Smooth muscle cell (in vitro differentiated cells): ENCODE measurements at regions not wholly inside any gene's neighbourhood (a gene's known extent, or its start where the extent isn't known, plus 50 kb on each side); places are given as distances from the start of the nearest gene placed in this dataset.
"Not testable (repeated sequence)": the region's sequence is repeated elsewhere in the genome, so short reads cannot be mapped to it uniquely, and the experiment has no call there.

Experiments used
- DNase-seq: peaks from one replicate; lab custom pipeline; 2025; ENCODE audit not compliant: unreplicated experiment; lab: John Stamatoyannopoulos, UW
- H2AFZ ChIP-seq: fragments of 200-600 bp; sonication (generic); 2 replicates; pipeline ENCODE4 v1.6.0; 2016; ENCODE audit warnings: antibody characterized with exemption, low read depth, mild to moderate bottlenecking
- H3F3A ChIP-seq: fragments of 200-600 bp; sonication (generic); 2 replicates; pipeline ENCODE4 v1.6.0; 2017; ENCODE audit warnings: antibody characterized with exemption, low read depth
- H3K27ac ChIP-seq: fragments of 200-600 bp; sonication (generic); 2 replicates; pipeline ENCODE4 v1.5.1; 2016; ENCODE audit warnings: low read depth, mild to moderate bottlenecking
- H3K27me3 ChIP-seq: fragments of 200-600 bp; sonication (generic); 2 replicates; pipeline ENCODE4 v1.6.1; 2016; ENCODE audit warnings: low read depth, mild to moderate bottlenecking
- H3K36me3 ChIP-seq: fragments of 200-600 bp; sonication (generic); 2 replicates; pipeline ENCODE4 v1.5.1; 2016; ENCODE audit warnings: low read depth
- H3K4me1 ChIP-seq: fragments of 200-600 bp; sonication (generic); 2 replicates; pipeline ENCODE4 v1.5.1; 2016; ENCODE audit warnings: low read depth
- H3K4me2 ChIP-seq: fragments of 200-600 bp; sonication (generic); 2 replicates; pipeline ENCODE4 v1.6.0; 2016; ENCODE audit warnings: mild to moderate bottlenecking
- H3K4me3 ChIP-seq: fragments of 200-600 bp; sonication (generic); 2 replicates; pipeline ENCODE4 v1.5.1; 2016; ENCODE audit warnings: mild to moderate bottlenecking
- H3K79me2 ChIP-seq: fragments of 200-600 bp; sonication (generic); 2 replicates; pipeline ENCODE4 v1.6.0; 2016; ENCODE audit warnings: low read depth, mild to moderate bottlenecking
- H3K9ac ChIP-seq: fragments of 200-600 bp; sonication (generic); 2 replicates; pipeline ENCODE4 v1.6.0; 2016; ENCODE audit warnings: low read depth
- H3K9me3 ChIP-seq: fragments of 200-600 bp; sonication (generic); replicated peaks from 2 replicates; pipeline ENCODE4 v1.5.1; 2016; ENCODE audit warnings: low read depth
- H4K20me1 ChIP-seq: fragments of 200-600 bp; sonication (generic); 2 replicates; pipeline ENCODE4 v1.6.0; 2016; ENCODE audit warnings: low read depth
- CTCF ChIP-seq: fragments of 200-600 bp; sonication (generic); IDR thresholded peaks from 2 replicates; pipeline ENCODE4 v1.5.1; 2017; ENCODE audit warnings: borderline replicate concordance, mild to moderate bottlenecking, antibody characterized with exemption; ENCODE audit not compliant: insufficient read depth, poor library complexity, severe bottlenecking
- WGBS: methylation state at CpG from one replicate; pipeline ENCODE4 v1.1.7; 2016; ENCODE audit warnings: low lambda C conversion rate; 5-methylcytosine and 5-hydroxymethylcytosine counted together

GRCh38 chr12:11497438-11497837, 102.1 kb upstream of the PRB2 start:
- Histone ChIP-seq H3K79me2 (no peaks in the 10 kb centered on the region), H3K9me3 (no peaks in the 10 kb centered on the region), H3K36me3 (no peaks in the 10 kb centered on the region), H3K4me3 (no peak overlapping the region), H3F3A (no peaks in the 10 kb centered on the region), H3K27me3 (peaks cover 13% of the 10 kb centered on the region), H3K4me2 (no peak overlapping the region), H2AFZ (no peak overlapping the region), H4K20me1 (peaks cover 8% of the 10 kb centered on the region), H3K27ac (no peak overlapping the region), H3K4me1 (peaks cover 3% of the 10 kb centered on the region), H3K9ac (no peak overlapping the region)
- no peak for DNase-seq
- no peak for TF ChIP-seq CTCF
- WGBS, result 91% methylated on average over 7 of the region's 7 CpGs

GRCh38 chr12:11497995-11498394, 102.6 kb upstream of the PRB2 start:
- WGBS, result 82% methylated on average over 4 of the region's 4 CpGs
- H3K27ac ChIP-seq, result no peak overlapping the region
- H3K36me3 ChIP-seq, result no peaks in the 10 kb centered on the region
- no peak overlapping the region for H2AFZ ChIP-seq
- H3K9ac ChIP-seq, result no peak overlapping the region
- TF ChIP-seq CTCF, result no peak
- no peak for DNase-seq
- peaks cover 18% of the 10 kb centered on the region for H3K27me3 ChIP-seq
- no peak overlapping the region for H3K4me2 ChIP-seq
- no peaks in the 10 kb centered on the region for H3K9me3 ChIP-seq
- peaks cover 8% of the 10 kb centered on the region for H4K20me1 ChIP-seq
- no peak overlapping the region for H3K4me3 ChIP-seq
- no peaks in the 10 kb centered on the region for H3K79me2 ChIP-seq
- peaks cover 3% of the 10 kb centered on the region for H3K4me1 ChIP-seq
- H3F3A ChIP-seq, result no peaks in the 10 kb centered on the region

- not testable (repeated sequence) for H3K27ac ChIP-seq, H3K9ac ChIP-seq, DNase-seq, H3K4me3 ChIP-seq, H3K4me1 ChIP-seq, H3K4me2 ChIP-seq, H4K20me1 ChIP-seq, H3K9me3 ChIP-seq, H3K36me3 ChIP-seq, H2AFZ ChIP-seq, H3K79me2 ChIP-seq, H3F3A ChIP-seq
- WGBS, result 53% methylated on average over 3 of the region's 3 CpGs
- H3K27me3 ChIP-seq, result peaks cover 23% of the 10 kb centered on the region
Measured at GRCh38 chr12:11498574-11498973, 103.2 kb upstream of the PRB2 start.

GRCh38 chr12:11499806-11500187, 104.4 kb upstream of the PRB2 start:
- Histone ChIP-seq H3K79me2 (no peaks in the 10 kb centered on the region), H3K4me1 (peaks cover 3% of the 10 kb centered on the region), H3K9me3 (no peaks in the 10 kb centered on the region), H3K27ac (no peak overlapping the region), H3F3A (no peaks in the 10 kb centered on the region), H2AFZ (no peak overlapping the region), H3K4me3 (no peak overlapping the region), H3K36me3 (no peaks in the 10 kb centered on the region), H3K4me2 (no peak overlapping the region), H3K27me3 (peaks cover 36% of the 10 kb centered on the region), H4K20me1 (peaks cover 8% of the 10 kb centered on the region), H3K9ac (no peak overlapping the region)
- TF ChIP-seq CTCF, result no peak
- no peak for DNase-seq
- 70% methylated on average over 11 of the region's 11 CpGs for WGBS
